CMK (cell line): ENCODE measurements at regions not wholly inside any gene's neighbourhood (a gene's known extent, or its start where the extent isn't known, plus 50 kb on each side); places are given as distances from the start of the nearest gene placed in this dataset.
"Not testable (repeated sequence)": the region's sequence is repeated elsewhere in the genome, so short reads cannot be mapped to it uniquely, and the experiment has no call there.

Experiments
- DNase-seq: peaks from one replicate; pipeline ENCODE4 v3.0.0-alpha.2; 2010; ENCODE audit warnings: low read depth

- no peak for DNase-seq
Observed at GRCh38 chr16:17555176-17555575, 84.4 kb upstream of the XYLT1 start.

GRCh38 chr16:17552351-17552750 lies 81.6 kb upstream of the XYLT1 start:
- DNase-seq = no peak

GRCh38 chr16:17551682-17552081 lies 80.9 kb upstream of the XYLT1 start:
- DNase-seq = not testable (repeated sequence)

GRCh38 chr16:17548825-17549224 lies 78.1 kb upstream of the XYLT1 start:
- no peak for DNase-seq

- DNase-seq = no peak
Observed at GRCh38 chr16:17544785-17545184, 74.0 kb upstream of the XYLT1 start.

- no peak for DNase-seq
Observed at GRCh38 chr16:17544304-17544703, 73.5 kb upstream of the XYLT1 start.

- no peak for DNase-seq
Observed at GRCh38 chr16:17543073-17543472, 72.3 kb upstream of the XYLT1 start.

GRCh38 chr16:17541324-17541723 lies 70.6 kb upstream of the XYLT1 start:
- no peak for DNase-seq

- DNase-seq = no peak
Observed at GRCh38 chr16:17538927-17539326, 68.2 kb upstream of the XYLT1 start.

GRCh38 chr16:17532338-17532995 lies 61.7 kb upstream of the XYLT1 start:
- no peak for DNase-seq

GRCh38 chr16:17529982-17530760 lies 59.4 kb upstream of the XYLT1 start:
- DNase-seq = no peak

- DNase-seq = no peak
Observed at GRCh38 chr16:17526956-17527937, 56.5 kb upstream of the XYLT1 start.

GRCh38 chr16:17524656-17525055 lies 53.9 kb upstream of the XYLT1 start:
- no peak for DNase-seq

GRCh38 chr16:17520561-17520960 lies 49.8 kb upstream of the XYLT1 start:
- DNase-seq = no peak
